PC-3 (cell line): ENCODE measurements at regions not wholly inside any gene's neighbourhood (a gene's known extent, or its start where the extent isn't known, plus 50 kb on each side); places are given as distances from the start of the nearest gene placed in this dataset.

Experiments used
- ATAC-seq: fragments of 200-7000 bp; cut with Tn5 transposase; 2 replicates; pipeline ENCODE4 v1.9.1; 2020; ENCODE audit warnings: mild to moderate bottlenecking, moderate library complexity
- BruUV-seq: library from RNA; stranded (reverse); fragments of 400-500 nt; replicated peaks from 2 replicates; lab custom pipeline; 2021; lab: Mats Ljungman, UMichigan
- CTCF ChIA-PET: fragments of 300-600 bp; sonication (Branson Sonifier 250); formaldehyde crosslinking; loops from one replicate; lab custom pipeline; 2022; ENCODE audit warnings: antibody characterized with exemption; lab: Charles Lee
- POLR2A ChIA-PET: fragments of 300-600 bp; sonication (Branson Sonifier 250); formaldehyde crosslinking; loops from one replicate; lab custom pipeline; 2022; ENCODE audit warnings: antibody characterized with exemption; ENCODE audit not compliant: unreplicated experiment; lab: Charles Lee
- DNase-seq: peaks from one replicate; pipeline ENCODE4 v3.0.0-alpha.2; 2015
- H2AFZ ChIP-seq: fragments of 300-600 bp; sonication (generic); 2 replicates; pipeline ENCODE4 v1.6.0; 2016; ENCODE audit warnings: antibody characterized with exemption, low read length
- H3F3A ChIP-seq: fragments of 300-600 bp; sonication (generic); one replicate; pipeline ENCODE4 v1.6.0; 2017; ENCODE audit warnings: antibody characterized with exemption, low read length, control low read depth, mild to moderate bottlenecking; ENCODE audit not compliant: unreplicated experiment
- H3K27ac ChIP-seq: fragments of 300-600 bp; sonication (generic); 2 replicates; pipeline ENCODE4 v1.5.1; 2016; ENCODE audit warnings: mild to moderate bottlenecking, low read length
- H3K27me3 ChIP-seq: fragments of 300-600 bp; sonication (generic); 2 replicates; pipeline ENCODE4 v1.6.1; 2016; ENCODE audit warnings: low read length, mixed read lengths
- H3K36me3 ChIP-seq: fragments of 300-600 bp; sonication (generic); 2 replicates; pipeline ENCODE4 v1.6.1; 2016; ENCODE audit warnings: low read depth, mixed run types, low read length, mixed read lengths
- H3K4me1 ChIP-seq: fragments of 300-600 bp; sonication (generic); 2 replicates; pipeline ENCODE4 v1.5.1; 2016; ENCODE audit warnings: low read length; ENCODE audit not compliant: insufficient read depth
- H3K4me2 ChIP-seq: fragments of 300-600 bp; sonication (generic); 2 replicates; pipeline ENCODE4 v1.6.0; 2016; ENCODE audit warnings: low read length
- H3K4me3 ChIP-seq: fragments of 300-600 bp; sonication (generic); 2 replicates; pipeline ENCODE4 v1.5.1; 2016; ENCODE audit warnings: mild to moderate bottlenecking, low read length, mixed read lengths
- H3K79me2 ChIP-seq: fragments of 300-600 bp; sonication (generic); 2 replicates; pipeline ENCODE4 v1.6.1; 2017; ENCODE audit warnings: low read length, mixed read lengths
- H3K9ac ChIP-seq: fragments of 300-600 bp; sonication (generic); 2 replicates; pipeline ENCODE4 v1.6.0; 2016; ENCODE audit warnings: mild to moderate bottlenecking, low read length
- H3K9me2 ChIP-seq: fragments of 300-600 bp; sonication (generic); replicated peaks from 2 replicates; pipeline ENCODE4 v1.6.1; 2016; ENCODE audit warnings: mixed run types, low read length, mixed read lengths
- H3K9me3 ChIP-seq: fragments of 300-600 bp; sonication (generic); 2 replicates; pipeline ENCODE4 v1.6.1; 2016; ENCODE audit warnings: low read length, mixed read lengths
- H4K20me1 ChIP-seq: fragments of 300-600 bp; sonication (generic); 2 replicates; pipeline ENCODE4 v1.6.1; 2016; ENCODE audit warnings: low read length, mixed read lengths
- EZH2 ChIP-seq: fragments of 300-600 bp; sonication (generic); IDR thresholded peaks from one replicate; pipeline ENCODE4 v1.6.1; 2017; ENCODE audit warnings: antibody characterized with exemption, mild to moderate bottlenecking, low read length; ENCODE audit not compliant: unreplicated experiment
- EZH2phosphoT487 ChIP-seq: fragments of 300-600 bp; sonication (generic); IDR thresholded peaks from 2 replicates; pipeline ENCODE4 v1.6.1; 2018; ENCODE audit warnings: mild to moderate bottlenecking, antibody characterized with exemption, low read length, borderline replicate concordance
- intact Hi-C: fragments of 100-400 bp; cut with micrococcal nuclease; formaldehyde crosslinking; loops from 2 replicates; pipeline ENCODE4 v1.9.0; 2023
- TF ChIP-seq, protein P1 (sequence below): fragments of 300-600 bp; sonication (generic); conservative IDR thresholded peaks from 2 replicates; pipeline ENCODE4 v1.5.1; 2017; ENCODE audit warnings: antibody characterized with exemption, low read depth, mild to moderate bottlenecking, low read length

DNA sequence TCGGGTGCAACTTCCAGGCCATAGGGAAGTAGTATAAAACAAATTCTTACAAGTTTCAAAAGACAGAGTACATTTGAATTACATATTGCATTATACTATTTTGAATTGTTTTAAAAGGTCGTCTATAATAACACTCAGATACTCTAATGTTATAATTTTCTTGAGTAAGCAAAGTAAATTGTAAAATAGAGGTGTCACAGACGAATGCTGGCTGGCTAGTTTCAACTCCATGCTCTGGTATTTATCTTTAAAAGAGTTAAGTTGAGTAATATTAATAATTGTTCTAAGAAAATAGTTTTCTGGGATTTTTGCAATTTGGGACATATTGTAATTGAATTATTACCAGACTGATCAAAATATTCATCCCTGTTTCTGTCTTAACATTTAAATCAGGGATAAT is 764.9 kb downstream of the TECRL start:
- no peaks in the 10 kb centered on the region for H4K20me1 ChIP-seq
- H3K4me3 ChIP-seq = no peak overlapping the region
- no TSS peak for BruUV-seq
- DNase-seq (no peak), ATAC-seq (no peak)
- H3K27ac ChIP-seq = no peak overlapping the region
- H3K27me3 ChIP-seq = no peaks in the 10 kb centered on the region
- ChIA-PET POLR2A (no interaction called here), CTCF (no interaction called here)
- no peaks in the 10 kb centered on the region for H3K4me1 ChIP-seq
- H3K9me2 ChIP-seq = no peaks in the 10 kb centered on the region
- H3F3A ChIP-seq = no peaks in the 10 kb centered on the region
- H3K9ac ChIP-seq = no peak overlapping the region
- H3K79me2 ChIP-seq = no peaks in the 10 kb centered on the region
- H3K9me3 ChIP-seq = no peaks in the 10 kb centered on the region
- H3K36me3 ChIP-seq = no peaks in the 10 kb centered on the region
- H2AFZ ChIP-seq = no peak overlapping the region
- no peak for TF ChIP-seq EZH2
- TF ChIP-seq, protein P1, sequence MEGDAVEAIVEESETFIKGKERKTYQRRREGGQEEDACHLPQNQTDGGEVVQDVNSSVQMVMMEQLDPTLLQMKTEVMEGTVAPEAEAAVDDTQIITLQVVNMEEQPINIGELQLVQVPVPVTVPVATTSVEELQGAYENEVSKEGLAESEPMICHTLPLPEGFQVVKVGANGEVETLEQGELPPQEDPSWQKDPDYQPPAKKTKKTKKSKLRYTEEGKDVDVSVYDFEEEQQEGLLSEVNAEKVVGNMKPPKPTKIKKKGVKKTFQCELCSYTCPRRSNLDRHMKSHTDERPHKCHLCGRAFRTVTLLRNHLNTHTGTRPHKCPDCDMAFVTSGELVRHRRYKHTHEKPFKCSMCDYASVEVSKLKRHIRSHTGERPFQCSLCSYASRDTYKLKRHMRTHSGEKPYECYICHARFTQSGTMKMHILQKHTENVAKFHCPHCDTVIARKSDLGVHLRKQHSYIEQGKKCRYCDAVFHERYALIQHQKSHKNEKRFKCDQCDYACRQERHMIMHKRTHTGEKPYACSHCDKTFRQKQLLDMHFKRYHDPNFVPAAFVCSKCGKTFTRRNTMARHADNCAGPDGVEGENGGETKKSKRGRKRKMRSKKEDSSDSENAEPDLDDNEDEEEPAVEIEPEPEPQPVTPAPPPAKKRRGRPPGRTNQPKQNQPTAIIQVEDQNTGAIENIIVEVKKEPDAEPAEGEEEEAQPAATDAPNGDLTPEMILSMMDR = no peak
- no peak for TF ChIP-seq EZH2phosphoT487
- intact Hi-C loops = no loop called here
- H3K4me2 ChIP-seq = no peak overlapping the region

DNA sequence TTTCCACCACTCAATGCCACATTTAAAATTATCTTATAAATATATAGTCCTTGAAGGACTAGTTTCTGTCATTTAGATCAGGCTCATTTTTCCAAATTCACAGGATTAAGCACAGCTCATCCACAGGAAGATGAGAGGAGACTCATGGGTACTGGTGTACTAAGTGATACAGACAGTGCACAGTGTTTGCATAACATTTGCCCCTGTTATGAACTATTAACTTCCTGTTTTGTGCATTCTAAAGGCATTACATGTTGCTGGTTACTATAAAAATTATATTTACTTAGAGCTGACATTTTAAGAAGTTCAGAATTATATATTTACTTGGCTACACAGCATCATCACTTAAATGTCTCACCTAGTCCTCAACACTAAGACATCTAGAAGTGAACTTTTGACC is 772.0 kb downstream of the TECRL start:
- H3K4me3 ChIP-seq = no peak overlapping the region

DNA sequence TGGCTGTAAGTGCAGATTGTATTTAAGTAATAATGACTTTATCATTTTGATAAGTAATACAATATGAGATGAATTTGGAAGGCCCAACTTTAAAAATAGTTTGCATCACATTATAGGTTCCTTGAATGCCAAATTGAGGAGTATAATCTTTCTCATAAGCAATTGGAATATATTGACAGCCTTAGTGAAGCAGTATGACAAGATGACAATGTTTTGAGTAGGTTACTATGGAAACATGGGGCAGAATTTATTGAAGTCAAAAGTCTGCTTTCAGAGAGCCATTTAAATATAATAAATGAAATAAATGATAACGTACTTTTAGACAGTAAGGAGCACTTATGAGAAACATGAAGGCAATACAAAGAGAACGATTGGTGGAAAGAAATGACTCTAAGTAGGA is 776.4 kb downstream of the TECRL start:
- H3K4me2 ChIP-seq = no peak overlapping the region
- ATAC-seq = no peak
- H3K27me3 ChIP-seq = no peaks in the 10 kb centered on the region
- intact Hi-C loops = no loop called here
- no peaks in the 10 kb centered on the region for H3K79me2 ChIP-seq
- POLR2A ChIA-PET = no interaction called here
- H3K36me3 ChIP-seq = no peaks in the 10 kb centered on the region
- no peaks in the 10 kb centered on the region for H4K20me1 ChIP-seq
- H3K9ac ChIP-seq = no peak overlapping the region
- TF ChIP-seq EZH2phosphoT487 = no peak
- no peak for TF ChIP-seq EZH2
- TF ChIP-seq, protein P1 = no peak
- no peak for DNase-seq
- H2AFZ ChIP-seq = no peak overlapping the region
- H3K9me2 ChIP-seq = no peaks in the 10 kb centered on the region
- CTCF ChIA-PET = no interaction called here
- no peak overlapping the region for H3K4me3 ChIP-seq
- H3K9me3 ChIP-seq = no peaks in the 10 kb centered on the region
- no peaks in the 10 kb centered on the region for H3F3A ChIP-seq
- H3K4me1 ChIP-seq = no peaks in the 10 kb centered on the region
- BruUV-seq = no TSS peak
- H3K27ac ChIP-seq = no peak overlapping the region

More for the DNA sequence above, 772.0 kb downstream of the TECRL start:
- Histone ChIP-seq H3K4me1 (no peaks in the 10 kb centered on the region), H3K27ac (no peak overlapping the region), H4K20me1 (no peaks in the 10 kb centered on the region), H3K9me2 (no peaks in the 10 kb centered on the region), H3K79me2 (no peaks in the 10 kb centered on the region), H3K27me3 (no peaks in the 10 kb centered on the region), H3K9me3 (no peaks in the 10 kb centered on the region), H3K4me2 (no peak overlapping the region), H3F3A (no peaks in the 10 kb centered on the region), H2AFZ (no peak overlapping the region), H3K36me3 (no peaks in the 10 kb centered on the region), H3K9ac (no peak overlapping the region)
- intact Hi-C loops = no loop called here
- POLR2A ChIA-PET = interaction anchor here (0.6 kb wide), 1 partner anchor 305 kb away, joined by 3 read pairs; no protein-coding TSS in a partner anchor
- TF ChIP-seq EZH2 (no peak), EZH2phosphoT487 (no peak)
- TF ChIP-seq, protein P1 = no peak
- peak; percentile 96 for ATAC-seq
- no TSS peak for BruUV-seq
- CTCF ChIA-PET = no interaction called here
- DNase-seq = peak; percentile 59
